ENCODE measurements at regions not wholly inside any gene's neighbourhood (a gene's known extent, or its start where the extent isn't known, plus 50 kb on each side); places are given as distances from the start of the nearest gene placed in this dataset.

GRCh38 chr9:105967248-105967647 is 272.9 kb downstream of the TMEM38B start:
- H3K4me3 ChIP-seq (ENCODE audit: control insufficient read depth in 2 of 3, extremely low read depth in 1 of 3, insufficient read depth in 2 of 3, low read depth in 1 of 3, low read length in 3 of 3): no peak overlapping the region
- TF ChIP-seq CTCF (optimal IDR thresholded peaks at IDR 0.05 in 1 of 3, IDR thresholded peaks at IDR 0.05 in 1 of 3, conservative IDR thresholded peaks at IDR 0.05 in 1 of 3; ENCODE audit: extremely low read depth in 1 of 3, insufficient read depth in 2 of 3, low read length in 3 of 3): no peak
- TF ChIP-seq EZH2 (IDR thresholded peaks at IDR 0.05; ENCODE audit: low read length): no peak
- DNase-seq (ENCODE audit: low read depth, low spot score): no peak

GRCh38 chr9:105967797-105968196 is 273.5 kb downstream of the TMEM38B start:
- no peaks in the 10 kb centered on the region for H3K27me3 ChIP-seq (ENCODE audit: control insufficient read depth, extremely low read depth, insufficient read depth, low read length)
- H3K4me1 ChIP-seq (ENCODE audit: control insufficient read depth, extremely low read depth, insufficient read depth, low read length): no peaks in the 10 kb centered on the region
- H3K9me1 ChIP-seq (ENCODE audit: control insufficient read depth, extremely low read depth, insufficient read depth, low read length): no peaks in the 10 kb centered on the region
- H3K79me2 ChIP-seq (ENCODE audit: control insufficient read depth, insufficient read depth, low read length): no peaks in the 10 kb centered on the region
- no peak overlapping the region for H3K9ac ChIP-seq (ENCODE audit: control insufficient read depth, extremely low read depth, insufficient read depth, low read length)
- FAIRE-seq: no peak
- DNase-seq (ENCODE audit: low read depth, low spot score): no peak
- no peaks in the 10 kb centered on the region for H4K20me1 ChIP-seq (ENCODE audit: control insufficient read depth, extremely low read depth, insufficient read depth, low read length)
- no peak overlapping the region for H2AFZ ChIP-seq (ENCODE audit: control insufficient read depth, low read length)
- no peak overlapping the region for H3K4me3 ChIP-seq (ENCODE audit: control insufficient read depth in 2 of 3, extremely low read depth in 1 of 3, insufficient read depth in 2 of 3, low read depth in 1 of 3, low read length in 3 of 3)
- H3K36me3 ChIP-seq (ENCODE audit: control insufficient read depth in 2 of 2, extremely low read depth in 1 of 2, insufficient read depth in 2 of 2, low read length in 2 of 2): no peaks in the 10 kb centered on the region
- dilution Hi-C loops (cut with MboI; ENCODE audit: extremely low pct_ligation_motif_present, low sequenced_read_pairs): no loop called here
- no peaks in the 10 kb centered on the region for H3K9me3 ChIP-seq (ENCODE audit: control insufficient read depth, low read depth, low read length)
- TF ChIP-seq EZH2 (IDR thresholded peaks at IDR 0.05; ENCODE audit: low read length): no peak
- TF ChIP-seq CTCF (optimal IDR thresholded peaks at IDR 0.05 in 1 of 3, IDR thresholded peaks at IDR 0.05 in 1 of 3, conservative IDR thresholded peaks at IDR 0.05 in 1 of 3; ENCODE audit: extremely low read depth in 1 of 3, insufficient read depth in 2 of 3, low read length in 3 of 3): no peak
- no peak overlapping the region for H3K4me2 ChIP-seq (ENCODE audit: control insufficient read depth, extremely low read depth, insufficient read depth, low read depth, low read length)
- H3K27ac ChIP-seq (ENCODE audit: control insufficient read depth, insufficient read depth, low read length): no peak overlapping the region

More at GRCh38 chr9:105967248-105967647, 272.9 kb downstream of the TMEM38B start:
- Histone ChIP-seq H4K20me1 (ENCODE audit: control insufficient read depth, extremely low read depth, insufficient read depth, low read length) (no peaks in the 10 kb centered on the region), H3K27me3 (ENCODE audit: control insufficient read depth, extremely low read depth, insufficient read depth, low read length) (no peaks in the 10 kb centered on the region), H3K9me1 (ENCODE audit: control insufficient read depth, extremely low read depth, insufficient read depth, low read length) (no peaks in the 10 kb centered on the region), H3K4me2 (ENCODE audit: control insufficient read depth, extremely low read depth, insufficient read depth, low read depth, low read length) (no peak overlapping the region), H3K79me2 (ENCODE audit: control insufficient read depth, insufficient read depth, low read length) (no peaks in the 10 kb centered on the region), H3K4me1 (ENCODE audit: control insufficient read depth, extremely low read depth, insufficient read depth, low read length) (no peaks in the 10 kb centered on the region), H3K36me3 (ENCODE audit: control insufficient read depth in 2 of 2, extremely low read depth in 1 of 2, insufficient read depth in 2 of 2, low read length in 2 of 2) (no peaks in the 10 kb centered on the region), H3K27ac (ENCODE audit: control insufficient read depth, insufficient read depth, low read length) (no peak overlapping the region), H3K9me3 (ENCODE audit: control insufficient read depth, low read depth, low read length) (no peaks in the 10 kb centered on the region), H2AFZ (ENCODE audit: control insufficient read depth, low read length) (no peak overlapping the region), H3K9ac (ENCODE audit: control insufficient read depth, extremely low read depth, insufficient read depth, low read length) (no peak overlapping the region)
- dilution Hi-C loops (cut with MboI; ENCODE audit: extremely low pct_ligation_motif_present, low sequenced_read_pairs): no loop called here
- FAIRE-seq: no peak
